Uterus (tissue), 2 donors: ENCODE measurements at regions not wholly inside any gene's neighbourhood (a gene's known extent, or its start where the extent isn't known, plus 50 kb on each side); places are given as distances from the start of the nearest gene placed in this dataset.

ENCODE experiments used
- CTCF ChIP-seq, 4 experiments: fragments of 200-600 bp in 2 of 4; fragments of 450-650 bp in 2 of 4; sonication (generic) in 2 of 4; IDR thresholded peaks; one replicate each; pipeline ENCODE4 v1.5.1; 2016 to 2019; ENCODE audit warnings: antibody characterized with exemption in 4 of 4, mild to moderate bottlenecking in 2 of 4, moderate library complexity in 1 of 4
- POLR2A ChIP-seq, 2 donors: fragments of 450-650 bp; IDR thresholded peaks; one replicate each; pipeline ENCODE4 v1.6.1; 2016; ENCODE audit warnings: antibody characterized with exemption in 2 of 2, mild to moderate bottlenecking in 1 of 2, moderate library complexity in 1 of 2

GRCh38 chr3:163362151-163362550, 1716.1 kb downstream of the SI start:
- TF ChIP-seq CTCF (IDR thresholded peaks at IDR 0.05) = no peak
- no peak for TF ChIP-seq POLR2A (IDR thresholded peaks at IDR 0.05)
